ENCODE measurements at regions not wholly inside any gene's neighbourhood (a gene's known extent, or its start where the extent isn't known, plus 50 kb on each side); places are given as distances from the start of the nearest gene placed in this dataset.

- ATAC-seq (no peak), DNase-seq (no peak)
- Mint-ChIP-seq H3K4me1 (no peaks in the 10 kb centered on the region), H3K27ac (no peak overlapping the region), H3K9me3 (no peaks in the 10 kb centered on the region), H3K4me3 (no peak overlapping the region), H3K27me3 (no peaks in the 10 kb centered on the region)
These were observed 255.4 kb upstream of the HSF2 start for GRCh38 chr6:122143813-122144601.

DNA sequence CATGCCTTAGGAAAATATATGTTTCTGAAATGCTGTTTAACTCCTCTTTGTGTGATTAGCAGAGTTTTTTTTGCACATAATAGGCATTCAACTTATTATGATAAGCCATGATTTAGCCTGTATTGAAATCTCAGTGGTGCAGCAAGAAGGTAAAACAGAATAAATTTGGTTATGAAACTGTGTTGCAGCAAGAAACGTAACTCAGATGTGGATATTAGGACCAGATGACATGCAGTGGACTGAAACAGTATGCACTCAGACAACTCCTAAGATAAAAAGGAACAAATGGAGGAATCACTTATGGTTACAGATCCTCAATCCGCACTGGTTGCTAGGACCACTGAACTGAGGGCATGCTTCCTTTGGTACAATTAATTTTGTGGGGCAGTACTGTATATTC, 254.2 kb upstream of the HSF2 start:
- DNase-seq = no peak
- H3K4me1 Mint-ChIP-seq = no peaks in the 10 kb centered on the region
- no peaks in the 10 kb centered on the region for H3K27me3 Mint-ChIP-seq
- ATAC-seq = no peak
- no peaks in the 10 kb centered on the region for H3K9me3 Mint-ChIP-seq
- H3K4me3 Mint-ChIP-seq = no peak overlapping the region
- no peak overlapping the region for H3K27ac Mint-ChIP-seq

- no peak for ATAC-seq
- DNase-seq = no peak
- H3K4me3 Mint-ChIP-seq = no peak overlapping the region
- H3K27ac Mint-ChIP-seq = no peak overlapping the region
- no peaks in the 10 kb centered on the region for H3K27me3 Mint-ChIP-seq
- no peaks in the 10 kb centered on the region for H3K9me3 Mint-ChIP-seq
- no peaks in the 10 kb centered on the region for H3K4me1 Mint-ChIP-seq
These were observed 253.7 kb upstream of the HSF2 start for GRCh38 chr6:122145741-122146240.

DNA sequence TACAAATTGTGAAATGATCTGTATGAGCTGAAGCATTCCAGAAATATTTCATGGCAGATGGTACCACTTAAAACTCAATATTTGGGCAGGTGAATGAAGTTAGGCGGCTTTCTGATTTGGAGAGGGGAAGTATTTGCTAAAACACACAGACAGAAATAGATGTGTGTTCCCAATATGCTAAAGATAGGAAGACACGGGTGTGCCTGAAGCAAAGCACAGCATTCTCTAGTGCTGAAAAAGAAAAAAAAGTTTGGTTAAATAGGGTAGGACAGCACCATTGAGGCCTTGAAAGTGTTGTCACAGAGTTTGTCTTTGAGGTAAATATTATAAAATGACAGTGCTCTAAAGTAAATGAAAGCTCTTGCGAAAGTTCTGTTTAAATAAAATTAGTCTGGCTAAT, 252.2 kb upstream of the HSF2 start:
- Mint-ChIP-seq H3K4me3 (no peak overlapping the region), H3K9me3 (no peaks in the 10 kb centered on the region), H3K4me1 (no peaks in the 10 kb centered on the region), H3K27ac (no peak overlapping the region), H3K27me3 (no peaks in the 10 kb centered on the region)
- no peak for ATAC-seq
- DNase-seq = no peak

DNA sequence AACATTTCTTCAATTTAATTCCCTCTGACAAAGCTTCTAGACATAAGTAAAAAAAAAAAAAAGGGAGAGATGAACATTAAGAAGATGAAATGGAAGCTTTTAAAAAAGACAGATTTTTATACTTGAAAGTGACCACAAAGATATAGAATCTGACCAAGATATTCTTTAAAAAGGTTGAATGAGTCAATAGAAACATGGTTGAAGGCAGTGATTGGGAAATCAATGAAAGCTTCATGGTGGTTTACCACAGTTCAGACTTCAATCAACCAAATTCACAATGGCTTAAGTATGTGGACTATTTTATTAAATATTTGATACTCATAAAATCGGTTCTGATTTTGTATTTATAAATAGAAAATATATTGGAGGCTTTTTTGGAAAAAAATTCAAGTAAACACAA, 248.4 kb upstream of the HSF2 start:
- no peaks in the 10 kb centered on the region for H3K4me1 Mint-ChIP-seq
- DNase-seq (no peak), ATAC-seq (no peak)
- H3K27ac Mint-ChIP-seq = peak overlapping the region in 1 of 2 donors; percentile 19
- H3K27me3 Mint-ChIP-seq = no peaks in the 10 kb centered on the region
- no peak overlapping the region for H3K4me3 Mint-ChIP-seq
- no peaks in the 10 kb centered on the region for H3K9me3 Mint-ChIP-seq

GRCh38 chr6:122151763-122152162, 247.7 kb upstream of the HSF2 start:
- no peaks in the 10 kb centered on the region for H3K4me1 Mint-ChIP-seq
- H3K27me3 Mint-ChIP-seq = no peaks in the 10 kb centered on the region
- ATAC-seq (no peak), DNase-seq (no peak)
- no peak overlapping the region for H3K27ac Mint-ChIP-seq
- no peak overlapping the region for H3K4me3 Mint-ChIP-seq
- no peaks in the 10 kb centered on the region for H3K9me3 Mint-ChIP-seq

DNA sequence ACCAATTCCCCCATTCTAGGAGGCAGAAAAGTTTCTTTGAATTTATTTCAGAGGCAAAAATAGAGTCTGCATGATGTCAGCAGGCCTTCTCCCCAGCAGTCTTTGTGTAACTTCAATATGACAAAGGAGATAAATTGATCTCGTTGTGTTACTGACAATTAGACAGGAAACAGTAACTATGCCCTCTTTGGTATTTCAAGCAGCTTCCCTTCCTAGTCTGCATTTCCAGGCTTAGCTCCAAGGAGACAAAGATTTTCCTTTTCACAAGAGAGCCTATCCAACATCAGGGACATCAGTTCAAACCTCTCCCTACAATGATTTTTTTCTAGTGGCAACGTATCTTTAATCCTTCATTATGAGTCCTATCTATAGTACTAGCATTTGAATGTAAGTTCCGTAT, 245.9 kb upstream of the HSF2 start:
- no peak for DNase-seq
- Mint-ChIP-seq H3K27ac (no peak overlapping the region), H3K9me3 (no peaks in the 10 kb centered on the region), H3K4me1 (no peaks in the 10 kb centered on the region), H3K27me3 (no peaks in the 10 kb centered on the region), H3K4me3 (no peak overlapping the region)
- ATAC-seq = no peak

GRCh38 chr6:122154155-122154554, 245.3 kb upstream of the HSF2 start:
- DNase-seq (no peak), ATAC-seq (no peak)
- no peaks in the 10 kb centered on the region for H3K27me3 Mint-ChIP-seq
- no peaks in the 10 kb centered on the region for H3K9me3 Mint-ChIP-seq
- H3K27ac Mint-ChIP-seq = no peak overlapping the region
- H3K4me3 Mint-ChIP-seq = no peak overlapping the region
- H3K4me1 Mint-ChIP-seq = no peaks in the 10 kb centered on the region

GRCh38 chr6:122154912-122155575, 244.4 kb upstream of the HSF2 start:
- DNase-seq (no peak), ATAC-seq (no peak)
- Mint-ChIP-seq H3K27me3 (no peaks in the 10 kb centered on the region), H3K27ac (no peak overlapping the region), H3K4me1 (no peaks in the 10 kb centered on the region), H3K9me3 (no peaks in the 10 kb centered on the region), H3K4me3 (no peak overlapping the region)

DNA sequence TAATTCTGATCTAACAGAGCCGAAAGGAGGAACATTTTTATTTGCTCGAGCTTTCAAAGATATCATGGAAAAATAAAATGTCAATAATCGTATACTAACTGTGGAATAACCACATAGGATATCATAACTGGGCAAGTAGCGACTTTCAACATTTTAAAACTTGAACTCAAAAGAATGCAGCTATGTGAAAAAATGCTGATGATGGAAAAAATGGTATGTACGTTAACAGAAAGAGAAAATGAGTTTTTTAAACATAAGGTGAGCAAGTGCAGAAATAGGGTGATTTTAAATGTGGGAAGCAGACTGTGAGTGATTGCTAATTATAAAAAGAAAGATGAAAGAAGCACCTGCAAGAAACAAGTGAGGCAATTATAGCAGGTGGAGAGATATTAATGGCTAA, 238.3 kb upstream of the HSF2 start:
- ATAC-seq (no peak), DNase-seq (no peak)
- no peaks in the 10 kb centered on the region for H3K4me1 Mint-ChIP-seq
- H3K27me3 Mint-ChIP-seq = no peaks in the 10 kb centered on the region
- no peak overlapping the region for H3K4me3 Mint-ChIP-seq
- no peaks in the 10 kb centered on the region for H3K9me3 Mint-ChIP-seq
- H3K27ac Mint-ChIP-seq = no peak overlapping the region

GRCh38 chr6:122165014-122165413, 234.4 kb upstream of the HSF2 start:
- Mint-ChIP-seq H3K9me3 (no peaks in the 10 kb centered on the region), H3K4me1 (no peaks in the 10 kb centered on the region), H3K4me3 (no peak overlapping the region), H3K27ac (no peak overlapping the region), H3K27me3 (no peaks in the 10 kb centered on the region)
- ATAC-seq (no peak), DNase-seq (no peak)

DNA sequence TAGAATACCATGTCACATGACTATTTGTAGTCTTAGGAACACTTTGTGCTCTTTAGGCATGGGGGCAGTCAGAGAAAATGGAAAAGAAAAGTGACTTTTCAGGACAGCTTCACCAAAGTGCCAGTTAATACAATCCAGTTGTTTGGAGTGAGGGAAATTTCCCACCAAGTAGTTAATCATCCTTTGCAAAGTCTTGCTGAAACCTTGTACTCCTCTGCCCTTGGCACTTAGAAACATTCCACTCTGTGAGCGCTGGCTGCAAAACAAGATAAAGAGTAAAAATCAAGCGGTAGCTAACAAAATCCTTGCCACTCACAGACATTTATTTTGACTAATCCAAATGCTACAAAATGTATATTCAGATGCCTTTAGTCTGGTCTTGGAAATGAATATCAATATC, 229.2 kb upstream of the HSF2 start:
- no peak overlapping the region for H3K27ac Mint-ChIP-seq

DNA sequence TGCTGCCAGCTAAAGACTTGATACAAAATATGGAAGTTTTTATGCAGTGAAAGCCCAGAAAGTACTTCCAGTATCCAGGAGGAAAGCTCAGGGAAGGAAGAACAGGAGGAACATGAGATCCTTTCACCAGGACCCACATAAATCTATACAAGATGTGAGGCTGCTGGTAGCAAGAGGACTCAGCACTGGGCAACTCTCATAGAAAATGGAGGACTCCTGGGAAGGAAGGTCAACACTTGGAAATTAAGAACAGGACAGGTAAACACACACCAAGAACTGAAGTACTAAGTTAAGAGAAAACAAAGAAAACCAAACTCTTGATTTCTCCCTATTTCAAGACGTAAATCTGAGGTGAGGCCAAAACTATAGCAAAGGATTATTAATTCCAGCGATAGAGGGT, 220.5 kb upstream of the HSF2 start:
- H3K27ac Mint-ChIP-seq = no peak overlapping the region
- DNase-seq (no peak), ATAC-seq (no peak)
- H3K4me3 Mint-ChIP-seq = no peak overlapping the region
- no peaks in the 10 kb centered on the region for H3K27me3 Mint-ChIP-seq
- no peaks in the 10 kb centered on the region for H3K4me1 Mint-ChIP-seq
- no peaks in the 10 kb centered on the region for H3K9me3 Mint-ChIP-seq

More for the DNA sequence above, 229.2 kb upstream of the HSF2 start:
- Mint-ChIP-seq H3K27me3 (no peaks in the 10 kb centered on the region), H3K4me3 (no peak overlapping the region), H3K9me3 (no peaks in the 10 kb centered on the region), H3K4me1 (no peaks in the 10 kb centered on the region)
- ATAC-seq = no peak
- DNase-seq = no peak

DNA sequence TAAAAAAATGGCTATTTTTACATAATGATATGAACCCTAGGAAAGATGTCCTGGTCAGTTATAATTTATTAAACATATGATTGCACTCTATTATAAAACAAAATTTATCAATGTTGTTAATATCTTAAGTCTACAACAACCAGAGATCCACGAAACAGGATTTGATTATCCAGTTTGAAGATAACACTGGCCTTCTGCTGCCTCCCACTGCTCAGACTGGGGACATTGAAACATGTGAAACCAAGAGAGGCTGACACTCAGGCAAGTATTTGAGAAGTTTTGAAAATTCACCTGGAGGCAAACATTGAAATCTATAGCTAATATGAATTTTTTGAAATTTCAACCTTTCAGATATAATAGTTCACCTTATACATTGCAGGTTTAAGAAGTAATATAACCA, 219.3 kb upstream of the HSF2 start:
- DNase-seq = no peak
- no peak overlapping the region for H3K4me3 Mint-ChIP-seq
- H3K9me3 Mint-ChIP-seq = no peaks in the 10 kb centered on the region
- no peaks in the 10 kb centered on the region for H3K4me1 Mint-ChIP-seq
- no peaks in the 10 kb centered on the region for H3K27me3 Mint-ChIP-seq
- H3K27ac Mint-ChIP-seq = no peak overlapping the region
- no peak for ATAC-seq

GRCh38 chr6:122182061-122182460, 217.4 kb upstream of the HSF2 start:
- H3K9me3 Mint-ChIP-seq = no peaks in the 10 kb centered on the region
- no peaks in the 10 kb centered on the region for H3K27me3 Mint-ChIP-seq
- H3K27ac Mint-ChIP-seq = no peak overlapping the region
- ATAC-seq (no peak), DNase-seq (no peak)
- H3K4me3 Mint-ChIP-seq = no peak overlapping the region
- H3K4me1 Mint-ChIP-seq = no peaks in the 10 kb centered on the region

DNA sequence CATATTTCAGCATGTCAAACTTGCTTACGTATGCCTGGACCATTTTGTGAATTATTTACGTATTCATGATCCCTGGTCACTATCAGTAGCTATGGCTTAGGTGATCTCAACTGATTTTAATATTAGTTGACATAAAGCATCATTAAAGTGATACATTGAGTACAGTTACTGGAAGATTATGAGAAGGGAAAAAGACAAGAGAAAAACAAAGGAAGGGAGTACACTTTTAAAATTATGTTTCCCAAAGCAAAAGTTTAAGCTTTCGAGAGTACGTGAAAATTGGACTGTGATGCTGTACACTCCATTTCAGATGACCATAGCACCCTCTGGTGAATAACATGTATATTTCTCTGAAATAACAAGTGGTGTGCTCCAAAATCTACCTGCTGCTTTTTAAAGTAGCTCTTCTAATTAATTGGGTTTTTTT, 215.0 kb upstream of the HSF2 start:
- Mint-ChIP-seq H3K27me3 (no peaks in the 10 kb centered on the region), H3K9me3 (no peaks in the 10 kb centered on the region), H3K4me1 (no peaks in the 10 kb centered on the region), H3K4me3 (no peak overlapping the region), H3K27ac (no peak overlapping the region)
- no peak for DNase-seq
- ATAC-seq = no peak
